Psoas muscle (tissue), 7 donors: ENCODE measurements at regions not wholly inside any gene's neighbourhood (a gene's known extent, or its start where the extent isn't known, plus 50 kb on each side); places are given as distances from the start of the nearest gene placed in this dataset.

Experiments
- ATAC-seq, 4 donors: fragments of 200-7000 bp; cut with Tn5 transposase; one replicate each; pipeline ENCODE4 v1.9.1; 2020; ENCODE audit warnings: moderate library complexity in 3 of 4, mild to moderate bottlenecking in 2 of 4
- DNase-seq, 2 donors: peaks; one replicate each; pipeline ENCODE4 v3.0.0-alpha.2; 2020
- H3K27ac ChIP-seq: fragments of 200-600 bp; one replicate; pipeline ENCODE4 v1.8.0; 2022
- H3K27me3 ChIP-seq, 3 donors: fragments of 200-600 bp in 1 of 3; one replicate each; pipeline versions ENCODE4 v1.6.1 to v1.8.0; 2013 to 2022; ENCODE audit warnings: low read length in 2 of 3, mild to moderate bottlenecking in 2 of 3, moderate library complexity in 1 of 3; ENCODE audit not compliant: insufficient read depth in 3 of 3
- H3K36me3 ChIP-seq, 2 donors: fragments of 200-600 bp in 1 of 2; one replicate each; pipeline versions ENCODE4 v1.6.1 to v1.8.0; 2013 to 2022; ENCODE audit warnings: low read depth in 1 of 2, mild to moderate bottlenecking in 1 of 2, moderate library complexity in 1 of 2; ENCODE audit not compliant: insufficient read depth in 1 of 2
- H3K4me1 ChIP-seq: fragments of 200-600 bp; one replicate; pipeline ENCODE4 v1.8.0; 2022
- H3K4me3 ChIP-seq: fragments of 200-600 bp; one replicate; pipeline ENCODE4 v1.8.0; 2022; ENCODE audit warnings: mild to moderate bottlenecking
- H3K9me3 ChIP-seq: fragments of 200-600 bp; one replicate; pipeline ENCODE4 v1.8.0; 2022
- WGBS, 3 donors: extraction: QIAGEN DNeasy Blood & Tissue Kit; methylation state at CpG; one replicate each; pipeline versions ENCODE4 v1.1.6 to v1.1.7; 2013; 5-methylcytosine and 5-hydroxymethylcytosine counted together
- intact Hi-C, 2 donors: fragments of 100-400 bp; cut with DNase I; formaldehyde crosslinking; loops; one replicate each; pipeline versions ENCODE4 v1.11.0 to v1.14.2; 2022
- TF ChIP-seq, protein P1 (sequence below): fragments of 200-600 bp; IDR thresholded peaks from one replicate; pipeline ENCODE4 v1.8.0; 2022; ENCODE audit warnings: antibody characterized with exemption
- donor health status: healthy with polysubstance abuse.
- donor health status: DM: no; HTN: no; CAD: no; lungs with moderate emphysema.
- donor health status: Bipolar disorder and iron deficiency.
- donor health status: healthy.
- donor health status: DM: yes; HTN: yes; CAD: no.
- donor health status: DM: no; HTN: no; CAD: no.
- donor health status: DM: yes; HTN: yes; CAD: no.

DNA sequence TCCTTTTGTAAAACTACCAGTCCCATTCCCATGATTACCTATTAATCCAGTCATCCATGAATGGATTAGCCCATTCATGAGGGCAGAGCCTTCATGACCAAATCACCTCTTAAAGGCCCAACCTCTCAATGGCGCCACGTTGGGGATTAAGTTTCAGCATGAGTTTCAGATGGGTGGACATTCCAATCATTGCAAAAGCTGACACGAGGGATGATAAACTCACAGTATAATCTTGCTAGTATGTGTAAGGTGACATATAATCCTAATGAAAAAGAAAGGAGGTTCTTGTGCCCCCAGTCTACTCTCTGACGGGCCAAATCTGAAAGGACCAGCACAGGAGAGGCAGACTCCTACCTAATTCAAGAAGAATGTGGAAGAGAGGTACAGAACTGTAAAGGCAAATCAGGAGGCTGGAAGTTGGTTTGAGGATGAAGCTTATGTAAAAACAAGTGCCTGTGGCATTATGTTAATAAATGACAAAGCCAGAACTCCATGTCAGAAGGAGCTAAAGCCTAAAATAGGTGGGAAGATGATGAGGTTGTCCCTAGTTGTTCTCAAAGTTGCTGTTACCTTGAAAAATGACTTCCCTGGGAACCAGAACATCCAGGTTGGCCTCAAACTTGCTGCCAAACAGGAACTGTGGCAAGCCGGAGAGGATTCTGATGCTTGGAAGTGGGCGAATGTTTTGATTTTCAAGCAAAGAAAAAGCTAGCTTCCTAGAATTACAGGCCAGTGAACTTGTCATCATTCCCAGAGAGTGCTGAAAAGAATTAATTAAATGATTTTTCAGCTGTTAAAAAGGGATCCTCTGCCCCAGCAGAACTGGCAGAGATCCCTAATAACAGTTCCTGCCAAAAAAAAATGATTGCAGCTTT is 106.5 kb upstream of the TIAM2 start:
- no peak for DNase-seq
- H3K4me3 ChIP-seq, result no peak overlapping the region
- ATAC-seq, result peak in 3 of 4 donors; percentile 41 to 65 (median 53)
- no peak overlapping the region for H3K27ac ChIP-seq
- intact Hi-C loops, result no loop called here
- 49 to 73% (median 54%) methylated on average over 6 of the region's 6 CpGs for WGBS, 3 donors
- H3K27me3 ChIP-seq, result no peaks in the 10 kb centered on the region
- no peaks in the 10 kb centered on the region for H3K9me3 ChIP-seq
- H3K36me3 ChIP-seq, result no peaks in the 10 kb centered on the region
- H3K4me1 ChIP-seq, result peaks cover 10% of the 10 kb centered on the region
- TF ChIP-seq, protein P1, sequence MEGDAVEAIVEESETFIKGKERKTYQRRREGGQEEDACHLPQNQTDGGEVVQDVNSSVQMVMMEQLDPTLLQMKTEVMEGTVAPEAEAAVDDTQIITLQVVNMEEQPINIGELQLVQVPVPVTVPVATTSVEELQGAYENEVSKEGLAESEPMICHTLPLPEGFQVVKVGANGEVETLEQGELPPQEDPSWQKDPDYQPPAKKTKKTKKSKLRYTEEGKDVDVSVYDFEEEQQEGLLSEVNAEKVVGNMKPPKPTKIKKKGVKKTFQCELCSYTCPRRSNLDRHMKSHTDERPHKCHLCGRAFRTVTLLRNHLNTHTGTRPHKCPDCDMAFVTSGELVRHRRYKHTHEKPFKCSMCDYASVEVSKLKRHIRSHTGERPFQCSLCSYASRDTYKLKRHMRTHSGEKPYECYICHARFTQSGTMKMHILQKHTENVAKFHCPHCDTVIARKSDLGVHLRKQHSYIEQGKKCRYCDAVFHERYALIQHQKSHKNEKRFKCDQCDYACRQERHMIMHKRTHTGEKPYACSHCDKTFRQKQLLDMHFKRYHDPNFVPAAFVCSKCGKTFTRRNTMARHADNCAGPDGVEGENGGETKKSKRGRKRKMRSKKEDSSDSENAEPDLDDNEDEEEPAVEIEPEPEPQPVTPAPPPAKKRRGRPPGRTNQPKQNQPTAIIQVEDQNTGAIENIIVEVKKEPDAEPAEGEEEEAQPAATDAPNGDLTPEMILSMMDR, result no peak

DNA sequence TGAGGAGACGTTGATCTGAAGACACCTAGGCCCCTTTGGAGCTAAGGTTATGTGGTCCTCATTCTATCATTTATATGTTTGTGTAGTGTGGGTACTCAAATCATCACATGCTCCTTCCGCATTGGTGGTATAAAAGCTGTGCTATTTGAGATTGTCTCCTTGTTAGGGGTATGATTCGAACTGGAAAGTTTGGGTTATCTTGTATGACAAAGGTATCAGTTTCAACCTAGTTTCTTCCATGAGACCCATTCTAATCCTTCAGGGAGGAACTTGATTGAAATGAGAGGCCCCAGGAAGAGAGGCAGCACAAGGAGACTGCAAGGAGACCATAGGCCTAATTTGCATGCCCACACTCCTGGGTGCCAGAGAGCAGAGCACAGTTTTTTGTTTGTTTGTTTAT is 104.2 kb upstream of the TIAM2 start:
- ATAC-seq (no peak), DNase-seq (no peak)
- Histone ChIP-seq H3K4me1 (peaks cover 10% of the 10 kb centered on the region), H3K36me3 (no peaks in the 10 kb centered on the region), H3K27ac (no peak overlapping the region), H3K9me3 (no peaks in the 10 kb centered on the region), H3K4me3 (no peak overlapping the region), H3K27me3 (no peaks in the 10 kb centered on the region)
- TF ChIP-seq, protein P1, result no peak
- 85 to 98% (median 88%) methylated on average over 3 of the region's 3 CpGs for WGBS, 3 donors
- intact Hi-C loops, result no loop called here

- H3K4me3 ChIP-seq, result no peak overlapping the region
- H3K27ac ChIP-seq, result no peak overlapping the region
- ATAC-seq (no peak), DNase-seq (no peak)
- TF ChIP-seq, protein P1, result no peak
- no peaks in the 10 kb centered on the region for H3K9me3 ChIP-seq
- H3K36me3 ChIP-seq, result no peaks in the 10 kb centered on the region
- H3K4me1 ChIP-seq, result peaks cover 10% of the 10 kb centered on the region
- H3K27me3 ChIP-seq, result no peaks in the 10 kb centered on the region
- intact Hi-C loops, result no loop called here
- WGBS, 3 donors, result 94 to 98% (median 96%) methylated on average over 3 of the region's 3 CpGs
Observed at GRCh38 chr6:154891901-154892300, 103.2 kb upstream of the TIAM2 start.

GRCh38 chr6:154893917-154894316 is 101.2 kb upstream of the TIAM2 start:
- intact Hi-C loops, result no loop called here
- no peaks in the 10 kb centered on the region for H3K9me3 ChIP-seq
- WGBS, 3 donors, result 73 to 88% (median 77%) methylated on average over 3 of the region's 3 CpGs
- no peak for DNase-seq
- TF ChIP-seq, protein P1, result no peak
- H3K4me3 ChIP-seq, result no peak overlapping the region
- H3K36me3 ChIP-seq, result no peaks in the 10 kb centered on the region
- no peak for ATAC-seq
- H3K27me3 ChIP-seq, result no peaks in the 10 kb centered on the region
- H3K4me1 ChIP-seq, result no peaks in the 10 kb centered on the region
- no peak overlapping the region for H3K27ac ChIP-seq

DNA sequence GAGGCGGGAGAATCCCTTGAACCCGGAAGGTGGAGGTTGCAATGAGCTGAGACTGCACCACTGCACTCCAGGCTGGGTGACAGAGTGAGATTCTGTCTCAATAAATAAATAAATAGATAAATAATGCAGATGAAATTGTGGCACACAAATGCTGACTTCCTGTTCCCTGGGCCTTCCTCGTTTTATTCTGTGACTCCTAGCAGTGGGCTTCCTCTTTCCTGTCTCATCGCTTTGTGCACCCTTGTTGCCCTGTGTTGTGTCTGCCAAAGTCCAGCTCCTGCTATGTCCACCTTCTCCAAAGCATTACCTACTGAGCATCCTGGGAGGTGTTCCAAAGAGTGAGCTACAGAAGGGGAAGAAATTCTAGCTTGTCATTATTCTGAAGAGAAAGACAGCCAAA is 100.2 kb upstream of the TIAM2 start:
- H3K27ac ChIP-seq, result no peak overlapping the region
- no peaks in the 10 kb centered on the region for H3K36me3 ChIP-seq
- TF ChIP-seq, protein P1, result no peak
- H3K9me3 ChIP-seq, result no peaks in the 10 kb centered on the region
- H3K27me3 ChIP-seq, result no peaks in the 10 kb centered on the region
- intact Hi-C loops, result no loop called here
- no peak overlapping the region for H3K4me3 ChIP-seq
- DNase-seq (no peak), ATAC-seq (no peak)
- 84 to 88% (median 87%) methylated on average over 4 of the region's 4 CpGs for WGBS, 3 donors
- no peaks in the 10 kb centered on the region for H3K4me1 ChIP-seq
